COLO829 (cell line): ENCODE measurements at regions not wholly inside any gene's neighbourhood (a gene's known extent, or its start where the extent isn't known, plus 50 kb on each side); places are given as distances from the start of the nearest gene placed in this dataset.
"Not testable (repeated sequence)": the region's sequence is repeated elsewhere in the genome, so short reads cannot be mapped to it uniquely, and the experiment has no call there.

ENCODE experiments used
- DNase-seq: peaks from one replicate; pipeline ENCODE4 v3.0.0; 2012; ENCODE audit warnings: low spot score

DNA sequence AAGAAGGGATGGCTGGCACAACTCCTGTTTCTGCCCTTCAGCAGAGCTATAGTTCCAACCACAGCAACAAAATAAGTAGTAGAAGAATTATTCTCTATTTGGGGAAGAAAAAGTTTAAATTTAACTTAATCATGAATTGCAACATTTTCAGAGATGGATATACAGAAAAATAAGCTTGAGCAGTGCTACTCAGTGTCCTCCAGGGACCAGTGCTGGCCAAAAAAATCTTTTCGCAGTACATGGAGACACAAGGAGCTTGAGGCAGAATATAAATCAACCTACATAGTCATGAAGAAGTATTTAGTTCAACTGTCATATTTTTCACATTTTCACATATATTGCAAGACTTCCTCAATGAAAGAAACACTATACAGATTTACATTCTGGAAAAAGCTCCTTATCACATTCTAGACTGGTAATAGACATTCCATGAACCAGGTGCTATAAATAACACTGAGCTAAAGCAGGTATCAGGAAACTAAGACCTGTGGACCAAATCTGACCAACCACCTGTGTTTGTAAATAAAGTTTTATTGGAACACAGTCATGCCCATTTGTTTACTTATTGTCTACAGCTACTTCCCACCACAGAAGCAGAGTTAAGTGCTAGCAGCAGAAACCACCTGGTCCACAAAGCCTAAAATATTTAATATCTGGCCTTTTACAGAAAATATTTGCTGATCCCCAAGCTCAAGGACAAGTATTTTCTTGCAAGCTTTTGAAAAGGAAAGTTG lies 101.9 kb downstream of the RGS21 start:
- DNase-seq: no peak

DNA sequence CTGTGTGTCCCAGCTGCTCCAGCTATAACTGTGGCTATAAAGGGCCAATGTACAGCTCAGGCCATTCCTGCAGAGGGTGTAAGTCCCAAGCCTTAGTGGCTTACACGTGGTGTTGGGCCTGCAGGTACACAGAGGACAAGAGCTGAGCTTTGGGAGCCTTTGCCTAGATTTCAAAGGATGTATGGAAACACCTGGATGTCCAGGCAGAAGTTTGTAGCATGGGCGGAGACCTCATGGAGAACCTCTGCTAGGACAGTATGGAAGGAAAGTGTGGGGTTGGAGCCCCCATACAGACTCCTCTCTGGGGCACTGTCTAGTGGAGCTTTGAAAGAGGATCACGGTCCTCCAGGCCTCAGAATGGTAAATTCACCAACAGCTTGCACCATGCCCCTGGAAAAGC lies 113.9 kb downstream of the RGS21 start:
- DNase-seq: no peak

DNA sequence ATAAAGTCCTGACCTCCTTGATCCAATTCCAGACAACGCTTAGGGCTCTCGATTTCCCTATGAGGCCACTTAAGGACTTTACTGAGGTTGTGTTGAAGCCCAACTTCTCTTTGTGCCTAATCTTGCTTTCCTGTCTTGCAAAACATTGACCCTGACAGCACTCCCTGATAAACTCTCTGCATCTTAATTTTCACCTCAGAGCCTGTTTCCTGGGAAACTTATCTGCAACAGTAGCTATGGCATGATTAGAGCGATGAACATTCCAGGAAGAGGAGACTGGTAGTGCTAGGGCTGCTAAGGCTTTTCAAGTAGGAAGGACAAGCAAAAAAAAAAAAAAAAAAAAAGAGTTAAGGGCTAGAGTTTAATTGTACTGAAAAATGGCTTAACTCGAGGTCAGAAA lies 118.9 kb downstream of the RGS21 start:
- no peak for DNase-seq

DNA sequence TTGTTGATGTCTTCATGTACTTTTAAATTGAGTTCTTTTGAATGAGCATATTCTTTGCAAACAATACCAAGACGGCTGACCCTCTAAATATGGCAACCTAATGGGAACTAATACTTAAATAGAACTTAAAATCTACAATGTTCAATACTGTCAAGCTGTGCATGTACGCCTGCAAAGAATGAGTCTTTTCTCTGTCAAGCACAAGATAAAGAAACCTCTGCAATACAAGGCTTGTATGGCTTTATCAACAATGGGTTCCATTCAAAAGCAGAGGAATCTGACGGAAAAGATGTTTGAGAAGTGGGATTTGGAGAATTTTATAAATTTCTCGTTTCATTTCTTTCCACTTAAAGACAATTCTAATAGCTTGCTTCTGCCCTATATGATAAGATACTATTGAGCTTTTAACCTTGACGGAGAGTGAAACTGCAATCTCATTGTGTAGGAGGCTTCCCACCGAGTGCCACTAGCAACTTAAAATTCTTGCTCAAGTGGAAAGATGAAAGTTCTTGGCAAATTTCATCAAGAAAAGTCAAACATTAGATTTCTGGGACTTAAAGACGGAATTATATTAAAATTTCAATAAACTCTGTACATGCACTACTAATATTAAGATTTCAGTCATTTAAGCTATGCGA lies 119.8 kb downstream of the RGS21 start:
- peak; percentile 60 for DNase-seq

DNA sequence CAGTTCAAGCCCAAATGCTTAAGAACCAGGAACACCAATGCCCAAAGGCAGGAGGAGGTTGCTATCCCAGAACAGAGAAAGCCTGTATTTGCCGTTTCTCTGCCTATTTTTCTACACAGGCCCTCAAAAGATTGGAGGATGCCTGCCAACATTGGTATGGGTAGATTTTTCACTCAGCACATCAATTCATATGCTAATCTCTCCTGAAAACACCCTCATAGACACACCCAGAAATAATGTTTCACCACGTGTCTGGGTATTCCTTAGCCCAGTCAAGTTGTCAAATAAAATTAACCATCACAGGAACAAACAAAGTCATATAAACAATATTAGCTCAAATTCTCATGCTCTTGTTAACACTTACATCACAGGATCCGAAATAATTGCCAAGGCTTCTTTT lies 121.9 kb downstream of the RGS21 start:
- no peak for DNase-seq

DNA sequence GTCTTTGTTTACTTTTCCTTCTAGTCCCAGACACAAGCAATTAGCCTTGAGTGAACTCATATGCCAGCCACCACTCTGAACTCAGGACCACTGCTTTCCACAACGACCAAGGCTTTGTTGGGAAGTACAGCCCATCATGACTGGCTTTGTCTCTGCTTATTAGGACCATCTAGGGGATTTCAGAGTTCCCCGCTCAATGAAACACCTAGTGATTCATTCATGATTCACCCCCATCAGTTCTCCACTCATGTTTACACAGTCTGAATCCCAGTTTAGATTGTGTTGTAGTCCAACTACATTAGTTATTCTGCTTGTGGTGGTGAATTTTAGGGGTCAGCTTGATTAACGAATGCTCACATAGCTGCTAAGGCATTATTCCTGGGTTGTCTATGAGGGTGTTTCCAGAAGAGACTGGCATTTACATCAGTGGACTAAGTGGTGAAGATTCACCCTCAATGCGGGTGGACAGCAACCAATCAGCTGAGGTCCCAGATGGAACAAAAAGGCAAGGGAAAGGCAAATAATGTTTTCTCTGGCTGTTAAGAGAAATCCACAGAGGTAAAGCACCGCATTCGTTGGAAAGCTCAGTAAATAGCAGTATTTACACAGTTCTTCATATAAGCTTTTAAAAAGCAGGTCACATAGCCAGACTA lies 122.7 kb downstream of the RGS21 start:
- no peak for DNase-seq

DNA sequence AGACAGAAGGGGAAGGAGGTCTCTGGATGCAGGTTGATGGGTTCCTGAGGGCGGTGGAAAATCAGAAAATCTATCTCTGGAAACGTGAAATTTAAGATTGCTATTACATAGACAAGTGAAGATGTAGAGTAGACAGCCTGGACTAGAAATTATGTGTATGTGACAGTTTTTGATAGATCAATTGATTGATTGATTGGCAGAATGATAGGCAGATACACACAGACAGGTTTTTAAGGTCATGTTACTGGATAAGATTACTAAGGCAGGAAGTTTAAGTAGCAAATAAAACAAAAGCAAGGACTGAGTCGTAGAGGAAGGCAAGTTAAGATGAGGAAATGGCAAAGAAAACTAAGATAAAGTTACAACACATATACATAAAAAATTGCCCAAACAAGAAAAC lies 124.7 kb downstream of the RGS21 start:
- no peak for DNase-seq

DNA sequence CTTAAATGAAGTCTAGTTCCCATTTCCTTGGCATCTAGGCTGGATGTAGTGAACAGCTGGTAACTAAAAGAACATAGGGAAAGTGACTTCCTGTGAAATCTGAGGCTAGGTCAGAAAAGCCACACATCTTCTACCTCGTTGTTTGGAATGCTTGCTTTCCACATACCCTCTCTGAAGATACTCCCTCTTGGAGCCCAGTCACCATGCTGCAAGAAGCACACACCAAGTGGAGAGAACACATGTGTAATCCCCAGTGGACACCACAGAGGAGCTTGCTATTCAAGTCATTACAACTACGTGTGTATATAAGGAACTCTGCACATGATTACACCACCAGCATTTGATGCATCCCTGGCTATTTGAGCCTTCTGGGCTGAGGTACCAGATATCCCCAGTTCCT lies 125.9 kb downstream of the RGS21 start:
- DNase-seq: no peak

DNA sequence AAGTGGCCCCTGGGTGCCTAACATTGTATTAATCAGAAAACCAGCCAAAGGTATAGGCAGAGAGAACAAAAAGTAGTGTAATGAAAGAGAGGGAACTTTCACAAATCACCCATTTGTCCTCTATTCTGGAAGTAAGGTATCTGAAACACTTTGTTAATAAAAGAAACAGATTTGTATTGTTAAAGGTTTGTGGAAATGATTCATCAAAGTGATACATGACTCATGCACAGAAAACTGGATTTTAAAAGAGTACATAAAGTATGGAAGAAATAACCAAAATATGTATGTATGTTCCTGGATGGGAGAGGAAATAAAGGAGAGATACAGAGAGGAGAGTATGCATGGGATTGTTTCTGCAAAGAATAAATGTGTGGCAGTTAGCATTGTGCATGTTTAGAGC lies 126.8 kb downstream of the RGS21 start:
- no peak for DNase-seq

DNA sequence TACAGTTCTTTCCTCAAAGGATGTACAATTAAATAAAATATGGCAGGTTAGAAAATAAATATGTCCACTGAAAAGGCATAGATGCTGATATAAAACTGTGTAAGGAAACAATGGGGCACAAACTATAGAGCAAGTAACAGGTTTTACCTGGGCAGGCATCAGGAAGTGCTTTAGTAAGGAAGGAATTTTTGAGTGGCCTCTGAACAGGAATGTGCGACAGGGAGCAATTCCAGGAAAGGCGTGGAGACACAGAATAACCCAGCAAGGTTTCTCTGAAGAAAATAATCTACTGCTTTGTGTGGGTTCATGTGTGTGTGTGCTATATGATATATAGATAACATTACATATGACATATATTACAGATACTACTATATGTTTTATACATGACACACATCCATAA lies 128.4 kb downstream of the RGS21 start:
- no peak for DNase-seq

DNA sequence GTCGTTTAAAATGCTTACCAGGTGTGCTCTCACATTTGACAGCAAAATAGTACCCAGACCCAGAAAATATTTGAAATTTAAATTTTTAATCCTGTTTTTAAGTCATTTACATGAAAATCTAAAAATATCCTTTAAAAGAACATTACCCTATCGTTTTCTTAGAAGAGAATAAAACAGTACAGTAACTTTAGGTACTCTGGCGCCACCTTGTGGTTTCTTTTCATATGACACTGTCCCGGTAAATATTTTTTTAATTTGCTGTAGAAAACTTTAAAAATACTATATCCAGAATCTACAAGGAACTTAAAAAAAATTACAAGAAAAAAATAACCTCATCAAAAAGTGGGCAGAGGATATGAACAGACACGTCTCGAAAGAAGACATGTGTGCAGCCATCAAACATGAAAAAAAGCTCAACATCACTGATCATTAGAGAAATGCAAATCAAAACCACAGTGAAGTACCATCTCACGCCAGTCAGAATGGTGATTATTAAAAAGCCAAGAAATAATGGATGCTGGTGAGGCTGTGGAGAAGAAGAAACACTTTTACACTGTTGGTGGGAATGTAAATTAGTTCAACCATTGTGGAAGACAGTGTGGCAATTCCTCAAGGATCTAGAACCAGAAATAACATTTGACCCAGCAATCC lies 129.2 kb downstream of the RGS21 start:
- no peak for DNase-seq

DNA sequence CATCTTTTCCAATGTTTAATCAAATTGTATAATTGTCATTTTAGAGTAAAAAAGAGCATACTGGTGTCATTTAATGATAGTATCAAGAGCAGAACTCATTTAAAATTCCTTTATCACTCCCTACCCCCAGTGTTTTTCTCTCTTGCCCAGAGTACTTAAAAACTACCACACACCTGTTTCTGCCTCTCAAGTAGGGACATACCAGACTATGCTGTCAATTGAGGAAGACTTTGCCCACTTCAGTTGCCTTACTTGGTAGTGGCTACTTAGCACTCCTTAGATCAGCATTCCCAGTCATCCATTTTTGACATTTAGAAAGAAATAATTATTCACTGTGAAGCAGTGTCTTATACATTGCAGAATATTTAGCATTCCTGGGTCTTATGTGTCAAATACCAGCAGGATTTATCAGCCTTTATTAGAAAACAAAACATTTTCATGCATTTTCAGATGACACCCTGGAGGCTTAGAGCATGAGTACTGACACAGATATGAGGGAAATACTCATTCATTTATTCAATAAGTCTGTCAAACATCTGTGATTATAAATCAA lies 127.5 kb upstream of the RGS1 start:
- DNase-seq: no peak

DNA sequence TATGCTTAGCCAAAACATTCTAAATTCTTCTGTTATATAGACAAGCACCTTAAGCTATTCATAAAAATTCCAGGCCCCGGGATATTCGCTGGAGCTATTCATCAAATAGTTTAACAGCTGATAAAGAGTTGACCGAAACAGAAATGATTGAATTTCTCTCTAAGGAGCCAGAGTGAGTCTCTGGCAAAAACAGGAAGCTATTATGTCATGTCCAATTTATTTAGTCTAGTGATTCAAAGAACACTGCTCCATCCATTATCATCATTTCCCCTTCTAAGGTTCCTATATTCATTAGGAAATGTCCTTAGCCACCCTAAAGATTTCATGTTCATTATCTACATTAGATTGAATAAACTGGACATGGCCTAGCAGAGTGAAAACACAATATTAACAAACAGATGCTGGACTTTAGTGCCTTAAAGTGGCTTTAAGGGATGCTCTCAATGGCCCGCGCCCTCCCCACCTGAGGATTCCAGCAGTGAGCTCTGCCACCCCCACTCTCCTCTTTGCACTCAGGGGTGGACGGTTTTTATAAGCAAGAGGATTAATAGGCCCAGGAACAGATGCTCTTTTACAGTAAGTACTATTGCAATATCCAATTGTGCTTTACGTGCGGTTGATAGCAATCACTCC lies 122.1 kb upstream of the RGS1 start:
- DNase-seq: no peak

DNA sequence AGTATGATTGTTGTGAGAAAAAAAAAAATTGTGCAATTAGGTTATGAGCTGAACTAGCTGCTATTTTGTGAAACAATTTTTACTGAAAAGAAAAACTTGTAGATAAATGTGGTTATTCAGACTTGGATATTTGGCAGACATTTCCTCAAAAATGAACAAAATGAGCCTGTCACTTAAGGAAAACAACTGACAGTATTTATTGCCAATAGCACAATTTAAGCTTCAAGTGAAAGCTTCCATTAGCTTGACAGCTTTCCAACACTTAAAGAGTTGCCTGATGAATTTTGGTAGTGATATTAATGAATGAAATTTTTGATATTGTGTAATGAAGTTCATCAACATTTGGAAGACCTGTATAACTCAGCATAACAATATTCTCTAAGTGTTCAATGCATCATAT lies 116.1 kb upstream of the RGS1 start:
- no peak for DNase-seq

DNA sequence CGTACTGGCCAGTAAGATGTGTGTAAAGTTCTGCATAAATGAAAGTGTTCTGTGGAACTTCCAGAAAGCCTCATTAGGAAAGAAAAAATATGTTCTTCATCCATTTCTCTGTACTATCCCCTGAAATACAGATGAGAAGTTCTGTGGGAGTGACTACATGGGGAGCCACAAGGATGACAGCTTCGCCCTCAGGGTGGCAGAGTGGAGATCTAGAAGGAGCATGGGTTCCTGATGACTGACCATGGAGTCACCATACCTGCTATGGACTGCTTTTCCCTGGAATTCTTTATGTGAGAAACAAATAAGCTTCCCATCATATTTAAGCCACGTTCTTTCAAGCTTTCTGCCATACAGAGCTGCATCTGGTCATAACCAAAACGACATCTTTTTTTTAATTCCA lies 113.9 kb upstream of the RGS1 start:
- no peak for DNase-seq

DNA sequence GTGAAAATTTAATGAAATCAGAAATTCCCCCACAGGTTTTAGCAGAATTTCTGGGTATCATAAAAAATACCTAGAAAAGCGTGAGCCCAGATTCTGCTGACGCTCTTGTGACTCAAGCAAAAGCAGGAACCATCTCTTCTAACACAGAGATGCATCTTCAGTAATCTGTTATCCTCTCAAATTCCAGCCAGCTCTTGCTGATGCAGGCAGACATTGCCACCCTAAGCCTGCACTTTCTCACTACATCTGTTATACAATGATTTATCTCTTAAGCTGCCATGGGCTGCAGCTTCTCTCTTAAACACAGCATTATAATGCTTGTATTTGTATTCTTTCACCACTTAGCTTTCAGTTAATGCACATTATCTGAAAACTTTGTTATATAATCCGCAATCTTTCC lies 113.0 kb upstream of the RGS1 start:
- no peak for DNase-seq

DNA sequence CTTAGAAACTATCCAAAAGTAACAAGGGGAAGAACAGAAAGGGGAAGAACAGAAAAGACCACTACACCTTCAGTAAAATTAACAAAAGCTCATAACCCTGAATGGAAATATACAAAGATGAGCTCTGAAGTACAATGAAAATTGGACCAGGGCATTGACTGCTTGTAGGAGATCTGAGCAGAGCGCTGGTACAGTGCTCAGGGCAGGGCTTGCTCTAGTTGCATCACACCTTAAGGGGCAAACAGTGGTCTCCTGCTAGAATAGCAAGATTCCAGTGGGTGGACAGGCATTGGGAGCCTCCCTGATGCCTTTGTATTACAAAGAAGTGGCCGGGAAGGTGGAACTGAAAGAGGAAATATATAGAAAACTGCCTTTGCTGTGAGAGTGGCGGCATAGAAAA lies 111.9 kb upstream of the RGS1 start:
- no peak for DNase-seq

DNA sequence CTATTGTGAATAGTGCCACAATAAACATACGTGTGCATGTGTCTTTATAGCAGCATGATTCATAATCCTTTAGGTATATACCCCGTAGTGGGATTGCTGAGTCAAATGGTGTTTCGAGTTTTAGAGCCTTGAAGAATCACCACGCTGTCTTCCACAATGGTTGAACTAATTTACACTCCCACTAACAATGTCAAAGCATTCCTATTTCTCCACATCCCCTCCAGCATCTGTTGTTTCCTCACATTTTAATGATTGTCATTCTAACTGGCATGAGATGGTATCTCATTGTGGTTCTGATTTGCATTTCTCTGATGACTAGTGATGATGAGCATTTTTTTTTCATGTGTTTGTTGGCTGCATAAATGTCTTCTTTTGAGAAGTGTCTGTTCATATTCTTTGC lies 110.4 kb upstream of the RGS1 start:
- not testable (repeated sequence) for DNase-seq

DNA sequence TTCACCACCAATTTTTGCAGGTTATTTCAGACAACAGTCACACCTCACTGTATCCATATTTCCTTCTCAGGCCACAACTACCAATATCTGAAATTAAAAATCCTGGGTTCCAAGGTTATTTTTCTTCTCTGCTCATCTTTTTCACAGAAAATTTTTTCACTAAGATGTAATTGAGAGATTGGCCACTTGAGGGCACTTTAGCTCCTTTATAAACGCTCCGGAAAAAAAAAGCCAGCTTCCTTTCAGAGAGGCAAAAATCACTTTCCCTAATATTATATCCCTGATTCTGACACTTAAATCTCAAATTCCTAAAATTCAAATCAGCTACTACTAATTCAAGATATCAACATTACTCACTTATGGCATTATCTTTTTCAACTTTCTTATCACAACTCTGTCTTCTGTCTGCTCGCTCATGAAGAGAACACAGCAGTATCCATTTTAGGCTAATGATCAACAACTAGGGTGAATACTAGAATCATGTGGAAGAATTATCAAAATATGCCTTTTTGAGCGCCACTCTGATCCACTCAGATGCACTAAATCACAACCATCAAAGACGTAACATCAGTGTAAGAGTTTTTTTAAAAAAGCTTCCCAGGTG lies 101.4 kb upstream of the RGS1 start:
- DNase-seq: peak; percentile 54

DNA sequence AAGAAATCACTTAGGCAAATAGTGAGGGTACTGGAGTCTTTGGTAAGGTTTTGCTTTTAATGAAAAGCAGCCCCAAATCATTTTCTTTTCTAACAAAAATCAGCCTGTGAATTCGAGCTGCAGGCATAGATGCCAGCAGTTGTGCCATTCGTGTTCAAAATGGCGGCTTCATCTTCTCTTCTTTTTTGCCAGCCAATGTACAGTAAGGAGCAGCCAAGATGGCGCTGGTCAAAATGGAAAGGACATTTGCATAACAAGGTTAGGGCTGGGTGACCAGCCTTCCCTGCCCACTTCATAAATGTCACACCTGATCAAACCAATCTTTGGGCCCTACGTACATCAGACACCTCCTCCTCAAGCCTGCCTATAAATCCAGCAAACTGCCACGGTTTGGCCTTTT lies 100.2 kb upstream of the RGS1 start:
- DNase-seq: no peak

DNA sequence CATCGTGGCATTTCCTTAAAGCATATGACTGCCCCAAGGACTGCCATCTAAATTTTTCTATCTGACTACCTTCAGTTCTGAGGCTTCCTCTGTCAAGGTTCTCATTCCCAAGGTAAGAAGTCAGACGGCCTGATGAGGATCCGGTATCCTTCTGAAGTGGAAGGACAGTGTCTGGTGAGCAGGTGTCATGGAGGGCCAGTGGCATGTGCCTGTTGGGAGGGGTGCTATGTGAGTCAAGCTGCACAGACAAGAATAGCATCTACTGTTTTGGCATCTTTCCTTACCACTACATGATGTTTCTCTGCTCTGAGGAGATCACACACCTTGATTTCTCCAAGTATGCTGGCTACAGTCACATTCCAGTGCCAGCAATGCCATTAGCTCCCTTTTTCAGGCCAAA lies 99.6 kb upstream of the RGS1 start:
- no peak for DNase-seq

DNA sequence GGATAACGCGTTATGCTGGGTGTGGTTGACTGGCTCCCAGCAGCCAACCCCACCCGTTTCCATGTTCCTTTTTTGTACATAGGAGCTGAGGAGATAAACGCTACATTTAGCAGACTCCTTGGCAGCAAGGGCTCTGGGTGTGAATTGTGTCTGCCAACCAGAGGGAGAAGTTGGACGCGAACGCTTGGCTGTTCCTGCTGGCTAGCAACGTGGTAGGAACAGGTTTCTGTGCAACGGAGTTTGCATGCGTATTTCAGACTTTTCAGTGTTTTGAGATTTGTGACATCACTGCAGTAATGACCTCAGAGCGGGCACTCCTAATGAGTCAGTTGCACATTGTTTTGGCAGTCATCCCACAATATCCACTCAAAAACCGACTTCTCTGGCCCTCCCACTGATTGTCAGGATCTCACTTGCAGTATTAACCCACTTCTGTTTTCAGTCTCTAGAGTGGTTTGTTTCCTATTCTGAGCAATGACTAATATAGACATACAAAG lies 98.7 kb upstream of the RGS1 start:
- DNase-seq: no peak
